ENCODE measurements at regions not wholly inside any gene's neighbourhood (a gene's known extent, or its start where the extent isn't known, plus 50 kb on each side); places are given as distances from the start of the nearest gene placed in this dataset.

DNA sequence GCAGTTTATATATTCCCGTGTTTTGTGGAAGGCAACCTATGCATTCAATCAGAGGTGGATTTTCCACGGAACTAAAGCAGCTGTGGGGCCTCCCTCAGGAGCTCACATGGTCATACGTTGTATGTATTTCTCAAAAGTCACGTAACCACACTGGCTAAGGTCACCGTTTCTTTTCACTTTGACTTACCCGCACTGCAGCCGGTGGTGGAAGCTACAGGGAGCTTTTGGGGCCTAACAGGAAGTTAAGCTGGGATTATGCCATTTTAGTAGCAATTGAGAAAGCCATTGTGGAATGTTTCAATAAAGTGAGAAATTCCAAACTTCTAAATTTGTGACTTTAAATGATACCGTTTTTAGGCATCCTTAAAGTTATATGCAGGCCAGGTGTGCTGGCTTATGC lies 111.2 kb upstream of the KLF6 start:
- no peaks in the 10 kb centered on the region for H3K9me3 Mint-ChIP-seq
- H3K27me3 Mint-ChIP-seq: no peaks in the 10 kb centered on the region
- CTCF ChIA-PET: interaction anchor here (1.2 kb wide), 1 partner anchor 84 kb away, joined by 3 read pairs; no protein-coding TSS in a partner anchor
- H3K36me3 Mint-ChIP-seq: no peaks in the 10 kb centered on the region
- Histone ChIP-seq H3K9me3 (ENCODE audit: low read length) (no peaks in the 10 kb centered on the region), H3K4me1 (ENCODE audit: insufficient read depth, low read length) (peaks cover 35% of the 10 kb centered on the region), H3K27ac (ENCODE audit: low read depth, low read length) (no peak overlapping the region), H3K27me3 (ENCODE audit: insufficient read depth, low read length, poor library complexity, severe bottlenecking) (no peaks in the 10 kb centered on the region), H3K4me3 (ENCODE audit: low read length) (no peak overlapping the region), H3K36me3 (ENCODE audit: insufficient read depth, low read length) (no peaks in the 10 kb centered on the region)
- DNase-seq: no peak
- peaks cover 37 to 56% (median 50%) of the 10 kb centered on the region in 3 donors for H3K4me1 Mint-ChIP-seq
- H3K27ac Mint-ChIP-seq: peak overlapping the region in 2 of 8 donors; percentile 54 to 94
- no peak overlapping the region for H3K4me3 Mint-ChIP-seq
- POLR2A ChIA-PET: no interaction called here

DNA sequence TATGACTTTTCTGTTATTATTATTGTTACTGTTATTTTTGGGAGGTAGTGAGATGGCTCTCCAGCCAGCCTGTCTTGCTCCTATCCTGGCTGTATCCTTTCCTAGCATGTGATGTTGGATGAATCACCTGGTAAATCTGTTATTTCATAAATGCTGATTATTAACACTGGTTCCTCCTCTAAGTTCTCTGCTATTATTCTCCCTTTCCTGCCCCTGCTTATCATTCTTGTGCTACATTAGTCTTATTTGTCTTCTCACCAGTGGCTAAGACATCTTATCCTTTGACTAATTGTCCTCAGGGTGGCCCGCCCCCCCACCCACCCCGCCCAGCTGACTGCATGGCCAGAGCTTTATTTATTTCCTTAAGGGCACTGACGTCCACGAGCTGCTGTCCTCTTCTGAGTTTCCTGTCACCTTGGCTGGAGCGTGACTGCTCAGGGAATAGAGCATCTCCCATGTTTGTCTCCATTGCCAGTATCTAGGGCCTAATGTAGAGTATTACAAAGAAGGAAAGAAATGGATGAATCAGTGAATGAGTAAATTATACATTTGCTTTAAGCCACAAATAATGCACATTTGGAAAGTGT lies 110.1 kb upstream of the KLF6 start:
- H3K9me3 Mint-ChIP-seq: no peaks in the 10 kb centered on the region
- CTCF ChIA-PET: interaction anchor here (1.2 kb wide), 1 partner anchor 83 kb away, joined by 3 read pairs; no protein-coding TSS in a partner anchor
- POLR2A ChIA-PET: interaction anchor here (0.5 to 4.7 kb wide), 3 partner anchors 20 to 111 kb away, joined by 3 to 44 read pairs (median 4); partner anchors contain the start of gene KLF6

DNA sequence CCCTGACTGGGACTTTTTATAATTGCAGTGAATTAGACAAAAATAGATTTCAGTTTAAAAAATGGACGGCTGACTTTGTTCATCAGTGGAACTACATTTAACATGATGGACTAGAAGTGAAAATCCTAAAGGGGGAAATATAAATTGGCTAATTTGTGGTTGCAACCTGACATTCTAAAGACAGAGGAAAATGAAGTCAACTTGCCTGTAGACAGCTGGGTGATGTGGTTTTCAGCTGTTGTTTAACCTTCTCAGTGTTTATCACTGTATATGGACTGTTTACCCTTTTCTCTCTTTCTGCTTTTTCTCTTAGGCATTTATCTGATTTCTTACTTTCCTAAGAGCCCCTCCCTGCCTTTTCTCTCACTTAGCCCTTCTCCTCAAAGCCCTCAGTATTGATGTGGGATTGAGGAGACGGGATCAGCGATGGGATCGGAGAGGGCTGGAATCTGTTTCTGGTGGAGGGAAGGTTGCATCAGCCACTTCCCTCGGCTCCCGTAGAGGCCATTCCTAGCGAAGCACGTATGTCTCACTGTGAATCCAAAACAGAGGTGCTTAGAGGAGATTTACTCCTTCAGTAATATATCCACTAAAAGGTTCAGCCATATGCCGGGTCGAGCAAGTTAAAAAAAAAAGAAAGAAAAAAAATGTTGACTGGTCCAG lies 109.0 kb upstream of the KLF6 start:
- no peaks in the 10 kb centered on the region for H3K9me3 Mint-ChIP-seq
- Histone ChIP-seq H3K9me3 (ENCODE audit: low read length) (no peaks in the 10 kb centered on the region), H3K36me3 (ENCODE audit: insufficient read depth, low read length) (no peaks in the 10 kb centered on the region), H3K27me3 (ENCODE audit: insufficient read depth, low read length, poor library complexity, severe bottlenecking) (no peaks in the 10 kb centered on the region), H3K4me3 (ENCODE audit: low read length) (no peak overlapping the region), H3K27ac (ENCODE audit: low read depth, low read length) (peak overlapping the region; percentile 29), H3K4me1 (ENCODE audit: insufficient read depth, low read length) (peaks cover 37% of the 10 kb centered on the region)
- peaks cover 40 to 68% (median 60%) of the 10 kb centered on the region in 3 donors for H3K4me1 Mint-ChIP-seq
- H3K27ac Mint-ChIP-seq: peak overlapping the region; percentile 86 to 99 (median 96)
- no peak for DNase-seq
- no peaks in the 10 kb centered on the region for H3K36me3 Mint-ChIP-seq
- H3K27me3 Mint-ChIP-seq: no peaks in the 10 kb centered on the region
- ChIA-PET CTCF (no interaction called here), POLR2A (interaction anchor here (1.3 to 4.7 kb wide), 2 partner anchors 19 to 110 kb away, joined by 4 to 44 read pairs; partner anchors contain the start of gene KLF6)
- H3K4me3 Mint-ChIP-seq: peak overlapping the region in 6 of 7 donors; percentile 1 to 59 (median 28)

More for the DNA sequence above, 110.1 kb upstream of the KLF6 start:
- Histone ChIP-seq H3K9me3 (ENCODE audit: low read length) (no peaks in the 10 kb centered on the region), H3K27me3 (ENCODE audit: insufficient read depth, low read length, poor library complexity, severe bottlenecking) (no peaks in the 10 kb centered on the region), H3K4me1 (ENCODE audit: insufficient read depth, low read length) (peaks cover 37% of the 10 kb centered on the region), H3K4me3 (ENCODE audit: low read length) (no peak overlapping the region), H3K27ac (ENCODE audit: low read depth, low read length) (no peak overlapping the region), H3K36me3 (ENCODE audit: insufficient read depth, low read length) (no peaks in the 10 kb centered on the region)
- Mint-ChIP-seq H3K27ac (peak overlapping the region in 7 of 8 donors; percentile 68 to 98 (median 87)), H3K4me3 (peak overlapping the region in 1 of 7 donors; percentile 29), H3K4me1 (peaks cover 38 to 62% (median 55%) of the 10 kb centered on the region in 3 donors), H3K27me3 (no peaks in the 10 kb centered on the region), H3K36me3 (no peaks in the 10 kb centered on the region)
- no peak for DNase-seq

DNA sequence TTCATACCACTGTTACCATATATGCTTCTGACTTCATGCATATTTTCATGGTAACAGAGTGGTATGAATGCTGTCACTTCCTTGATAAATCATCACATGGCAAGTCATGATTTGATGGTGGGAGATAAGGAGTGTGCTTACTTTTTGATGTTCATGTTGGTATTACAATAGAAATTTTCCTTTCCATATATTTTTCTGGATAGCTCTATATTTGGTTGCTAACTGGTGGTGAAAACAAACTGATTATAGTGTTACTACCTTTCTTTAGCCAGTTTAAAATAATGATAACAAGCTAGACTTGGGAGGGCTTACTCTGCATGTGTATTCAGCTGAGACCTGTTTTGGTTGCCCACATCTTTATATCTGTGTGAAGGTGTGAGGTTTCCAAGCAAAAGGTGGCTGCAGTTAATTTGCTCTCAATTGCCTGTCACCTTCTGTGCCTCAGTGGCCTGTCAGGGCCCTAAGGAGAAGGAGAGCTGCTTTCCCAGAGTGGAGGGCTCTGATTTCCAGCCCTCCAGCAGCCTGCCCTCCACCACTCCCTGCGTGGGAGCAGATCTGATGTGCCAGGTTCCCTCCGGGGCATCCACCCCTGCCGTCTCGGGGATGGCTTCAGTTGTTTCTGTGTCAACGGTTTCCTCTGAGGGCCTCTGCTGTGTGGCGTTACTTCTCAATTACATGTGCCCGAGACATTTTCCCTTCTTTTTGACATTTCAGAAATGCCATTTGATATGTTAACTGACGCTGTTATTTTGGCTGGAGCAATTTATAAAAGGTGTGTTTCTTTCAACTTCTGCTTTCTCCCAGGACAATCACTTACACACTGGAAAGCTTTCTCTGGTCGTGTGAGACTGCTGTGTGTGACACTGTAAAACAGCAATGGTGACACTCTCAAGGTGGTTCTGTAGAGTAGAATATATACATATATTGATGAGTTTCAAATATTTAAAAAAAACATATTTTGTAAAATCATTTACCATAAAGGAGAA lies 107.7 kb upstream of the KLF6 start:
- DNase-seq: peak in 4 of 5 donors; percentile 21 to 79 (median 44)
- Mint-ChIP-seq H3K9me3 (no peaks in the 10 kb centered on the region), H3K36me3 (no peaks in the 10 kb centered on the region), H3K4me3 (peak overlapping the region; percentile 25 to 85 (median 69)), H3K27ac (peak overlapping the region; percentile 78 to 99 (median 97)), H3K4me1 (peaks cover 47 to 77% (median 68%) of the 10 kb centered on the region in 3 donors), H3K27me3 (no peaks in the 10 kb centered on the region)
- no peak overlapping the region for H3K4me3 ChIP-seq (ENCODE audit: low read length)
- H3K9me3 ChIP-seq (ENCODE audit: low read length): no peaks in the 10 kb centered on the region
- H3K27me3 ChIP-seq (ENCODE audit: insufficient read depth, low read length, poor library complexity, severe bottlenecking): no peaks in the 10 kb centered on the region
- ChIA-PET POLR2A (interaction anchor here (0.6 to 4.7 kb wide), 7 partner anchors 18 to 109 kb away, joined by 3 to 44 read pairs (median 3); partner anchors contain the start of gene KLF6), CTCF (interaction anchor here (1.0 to 1.6 kb wide), 4 partner anchors 38 to 110 kb away, joined by 3 to 4 read pairs (median 3); partner anchors contain the start of gene KLF6)
- peak overlapping the region; percentile 84 for H3K27ac ChIP-seq (ENCODE audit: low read depth, low read length)
- H3K36me3 ChIP-seq (ENCODE audit: insufficient read depth, low read length): no peaks in the 10 kb centered on the region
- peaks cover 43% of the 10 kb centered on the region for H3K4me1 ChIP-seq (ENCODE audit: insufficient read depth, low read length)

DNA sequence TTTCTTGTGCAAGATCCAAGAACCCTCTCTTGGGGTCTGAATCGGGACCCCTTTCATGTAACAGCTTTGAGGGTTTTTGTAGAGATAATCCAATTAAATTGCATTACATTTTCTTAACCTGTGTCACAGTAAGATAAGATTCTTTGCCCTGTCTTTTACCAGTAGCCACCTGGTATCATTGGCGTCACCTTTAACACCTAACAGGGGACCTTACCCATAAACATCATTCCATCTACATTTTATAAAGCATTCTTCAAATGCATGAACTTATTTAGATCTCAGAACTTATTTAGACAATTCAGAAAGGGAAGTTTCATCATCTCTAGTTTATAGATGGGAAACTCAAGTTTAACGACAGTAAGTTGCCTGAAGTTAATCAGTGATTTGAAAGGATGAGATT lies 106.4 kb upstream of the KLF6 start:
- no peak for DNase-seq
- H3K4me1 Mint-ChIP-seq: peaks cover 52 to 84% (median 72%) of the 10 kb centered on the region in 3 donors
- H3K4me3 Mint-ChIP-seq: peak overlapping the region in 1 of 7 donors; percentile 83
- H3K27ac ChIP-seq (ENCODE audit: low read depth, low read length): peak overlapping the region; percentile 84
- H3K27ac Mint-ChIP-seq: peak overlapping the region; percentile 78 to 99 (median 96)
- H3K9me3 Mint-ChIP-seq: no peaks in the 10 kb centered on the region
- no peaks in the 10 kb centered on the region for H3K9me3 ChIP-seq (ENCODE audit: low read length)
- CTCF ChIA-PET: no interaction called here
- H3K27me3 Mint-ChIP-seq: no peaks in the 10 kb centered on the region
- no peaks in the 10 kb centered on the region for H3K36me3 Mint-ChIP-seq
- H3K27me3 ChIP-seq (ENCODE audit: insufficient read depth, low read length, poor library complexity, severe bottlenecking): no peaks in the 10 kb centered on the region
- POLR2A ChIA-PET: interaction anchor here (1.2 to 4.7 kb wide), 2 partner anchors 63 to 107 kb away, joined by 4 to 44 read pairs; partner anchors contain the start of gene KLF6
- H3K36me3 ChIP-seq (ENCODE audit: insufficient read depth, low read length): no peaks in the 10 kb centered on the region
- peak overlapping the region; percentile 2 for H3K4me3 ChIP-seq (ENCODE audit: low read length)
- H3K4me1 ChIP-seq (ENCODE audit: insufficient read depth, low read length): peaks cover 51% of the 10 kb centered on the region

DNA sequence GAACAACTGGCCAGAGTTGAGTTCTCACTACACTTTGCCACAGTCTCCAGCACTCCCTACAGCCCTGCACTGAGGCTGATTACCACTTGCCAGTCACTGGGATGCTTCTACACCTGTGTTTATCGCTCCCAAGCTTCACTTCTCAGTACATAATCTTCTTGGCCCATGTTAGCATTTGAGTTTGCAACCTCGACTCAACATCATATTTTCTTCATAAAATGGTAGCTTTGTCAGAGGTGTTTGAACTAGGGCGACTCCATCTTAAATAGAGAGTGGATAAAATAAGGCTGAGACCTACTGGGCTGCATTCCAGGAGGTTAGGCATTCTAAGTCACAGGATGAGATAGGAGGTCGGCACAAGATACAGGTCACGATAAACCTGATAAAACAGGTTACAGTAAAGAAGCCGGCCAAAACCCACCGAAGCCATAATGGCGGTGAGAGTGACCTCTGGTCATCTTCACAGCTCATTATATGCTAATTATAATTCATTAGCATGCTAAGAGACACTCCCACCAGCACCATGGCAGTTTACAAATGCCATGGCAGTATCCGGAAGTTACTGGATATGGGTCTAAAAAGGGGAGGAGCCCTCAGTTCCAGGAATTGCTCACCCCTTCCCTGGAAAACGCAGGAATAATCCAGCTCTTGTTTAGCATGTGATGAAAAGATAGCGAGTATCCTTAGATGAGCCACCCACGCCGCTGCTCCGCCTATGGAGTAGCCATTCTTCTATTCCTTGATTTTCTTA lies 105.8 kb upstream of the KLF6 start:
- H3K9me3 ChIP-seq (ENCODE audit: low read length): no peaks in the 10 kb centered on the region
- Mint-ChIP-seq H3K4me1 (peaks cover 52 to 82% (median 73%) of the 10 kb centered on the region in 3 donors), H3K27me3 (no peaks in the 10 kb centered on the region), H3K9me3 (no peaks in the 10 kb centered on the region), H3K27ac (peak overlapping the region; percentile 78 to 99 (median 96)), H3K4me3 (peak overlapping the region in 1 of 7 donors; percentile 8), H3K36me3 (no peaks in the 10 kb centered on the region)
- H3K36me3 ChIP-seq (ENCODE audit: insufficient read depth, low read length): no peaks in the 10 kb centered on the region
- peak overlapping the region; percentile 84 for H3K27ac ChIP-seq (ENCODE audit: low read depth, low read length)
- ChIA-PET CTCF (no interaction called here), POLR2A (interaction anchor here (4.7 kb wide), 1 partner anchor 107 kb away, joined by 44 read pairs; the partner anchor contains the start of gene KLF6)
- no peaks in the 10 kb centered on the region for H3K27me3 ChIP-seq (ENCODE audit: insufficient read depth, low read length, poor library complexity, severe bottlenecking)
- no peak for DNase-seq
- peaks cover 51% of the 10 kb centered on the region for H3K4me1 ChIP-seq (ENCODE audit: insufficient read depth, low read length)
- no peak overlapping the region for H3K4me3 ChIP-seq (ENCODE audit: low read length)

DNA sequence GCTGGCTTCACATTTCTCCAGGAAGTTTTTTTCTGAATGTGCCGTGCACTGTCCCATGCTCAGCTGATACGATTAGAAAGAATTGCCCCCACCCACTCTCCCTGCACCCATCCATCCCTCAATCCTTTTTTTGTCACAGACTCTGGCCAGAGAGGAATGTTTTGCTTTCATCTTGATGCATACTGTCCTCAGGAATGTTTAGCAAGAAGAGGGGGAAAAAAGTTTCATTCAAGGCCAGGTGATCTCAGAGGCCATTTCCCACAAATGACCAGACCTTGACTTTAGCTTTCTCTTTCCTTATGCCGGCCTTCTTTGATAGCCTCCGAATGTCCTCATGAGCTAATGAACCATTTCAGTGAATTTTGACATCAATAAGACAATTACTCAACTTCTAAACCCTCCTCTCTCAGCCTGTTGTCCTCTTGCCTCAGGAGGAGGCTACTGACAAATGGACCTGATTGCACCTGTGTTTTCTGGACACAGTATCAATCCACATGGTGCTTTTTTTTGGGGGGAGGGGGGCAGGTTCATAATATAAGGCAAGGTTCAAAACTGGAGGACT lies 105.0 kb upstream of the KLF6 start:
- no peak for DNase-seq
- no peaks in the 10 kb centered on the region for H3K27me3 Mint-ChIP-seq
- H3K36me3 Mint-ChIP-seq: no peaks in the 10 kb centered on the region
- Histone ChIP-seq H3K4me3 (ENCODE audit: low read length) (no peak overlapping the region), H3K27me3 (ENCODE audit: insufficient read depth, low read length, poor library complexity, severe bottlenecking) (no peaks in the 10 kb centered on the region), H3K36me3 (ENCODE audit: insufficient read depth, low read length) (no peaks in the 10 kb centered on the region), H3K27ac (ENCODE audit: low read depth, low read length) (peak overlapping the region; percentile 32), H3K9me3 (ENCODE audit: low read length) (no peaks in the 10 kb centered on the region), H3K4me1 (ENCODE audit: insufficient read depth, low read length) (peaks cover 51% of the 10 kb centered on the region)
- H3K4me1 Mint-ChIP-seq: peaks cover 50 to 77% (median 68%) of the 10 kb centered on the region in 3 donors
- H3K9me3 Mint-ChIP-seq: no peaks in the 10 kb centered on the region
- peak overlapping the region in 7 of 8 donors; percentile 51 to 99 (median 85) for H3K27ac Mint-ChIP-seq
- CTCF ChIA-PET: no interaction called here
- H3K4me3 Mint-ChIP-seq: no peak overlapping the region
- POLR2A ChIA-PET: interaction anchor here (3.0 kb wide), 1 partner anchor 105 kb away, joined by 20 read pairs; the partner anchor contains the start of gene KLF6

Measured in CD8-positive, alpha-beta memory T cell (primary cell).